A673 (cell line): ENCODE measurements at regions not wholly inside any gene's neighbourhood (a gene's known extent, or its start where the extent isn't known, plus 50 kb on each side); places are given as distances from the start of the nearest gene placed in this dataset.

Source experiments
- BruUV-seq: library from RNA; stranded (reverse); fragments of 400-500 nt; replicated peaks from 2 replicates; lab custom pipeline; 2021; lab: Mats Ljungman, UMichigan
- CTCF ChIA-PET: fragments of 300-600 bp; sonication (Branson Sonifier 250); formaldehyde crosslinking; loops from one replicate; lab custom pipeline; 2022; ENCODE audit warnings: antibody characterized with exemption; lab: Charles Lee
- POLR2A ChIA-PET: fragments of 300-600 bp; sonication (Branson Sonifier 250); formaldehyde crosslinking; loops from one replicate; lab custom pipeline; 2022; ENCODE audit warnings: antibody characterized with exemption; ENCODE audit not compliant: low non-redundant PET; lab: Charles Lee
- DNase-seq: peaks from one replicate; pipeline ENCODE4 v3.0.0-alpha.2; 2015; ENCODE audit warnings: low spot score
- H3K27ac ChIP-seq: fragments of 200-600 bp; sonication (generic); 2 replicates; pipeline ENCODE4 v1.5.1; 2016; ENCODE audit warnings: mixed run types, low read depth, mild to moderate bottlenecking, mixed read lengths, antibody characterized with exemption, low read length; ENCODE audit not compliant: poor library complexity, severe bottlenecking
- H3K27me3 ChIP-seq: fragments of 200-600 bp; sonication (generic); replicated peaks from 2 replicates; pipeline ENCODE4 v1.6.1; 2017; ENCODE audit warnings: mixed run types, low read depth, mild to moderate bottlenecking, mixed read lengths, antibody characterized with exemption, low read length; ENCODE audit not compliant: insufficient read depth, poor library complexity
- H3K36me3 ChIP-seq: fragments of 200-600 bp; sonication (generic); 2 replicates; pipeline ENCODE4 v1.6.1; 2016; ENCODE audit warnings: mixed run types, mild to moderate bottlenecking, mixed read lengths, antibody characterized with exemption, low read length; ENCODE audit not compliant: insufficient read depth, poor library complexity, severe bottlenecking
- H3K4me1 ChIP-seq: fragments of 200-600 bp; sonication (generic); 2 replicates; pipeline ENCODE4 v1.6.1; 2017; ENCODE audit warnings: mixed run types, mild to moderate bottlenecking, mixed read lengths, antibody characterized with exemption, low read length; ENCODE audit not compliant: insufficient read depth, poor library complexity, severe bottlenecking
- H3K4me3 ChIP-seq: fragments of 200-600 bp; sonication (generic); 2 replicates; pipeline ENCODE4 v1.5.1; 2016; ENCODE audit warnings: low read depth, mixed run types, mild to moderate bottlenecking, mixed read lengths, low read length; ENCODE audit not compliant: poor library complexity, severe bottlenecking
- H3K9me3 ChIP-seq: fragments of 200-600 bp; sonication (generic); 2 replicates; pipeline ENCODE4 v1.6.1; 2016; ENCODE audit warnings: mixed run types, low read depth, mild to moderate bottlenecking, mixed read lengths, antibody characterized with exemption, low read length; ENCODE audit not compliant: poor library complexity, severe bottlenecking
- EZH2 ChIP-seq: fragments of 200-600 bp; sonication (generic); IDR thresholded peaks from 2 replicates; pipeline ENCODE4 v1.6.1; 2017; ENCODE audit warnings: borderline replicate concordance, low read depth, mild to moderate bottlenecking, mixed read lengths, antibody characterized with exemption, low read length; ENCODE audit not compliant: poor library complexity, severe bottlenecking
- intact Hi-C: fragments of 100-400 bp; cut with micrococcal nuclease; formaldehyde crosslinking; loops from one replicate; pipeline ENCODE4 v1.10.0; 2022; ENCODE audit not compliant: unreplicated experiment
- TF ChIP-seq, protein P1 (sequence below): fragments of 300-800, 200-600 bp; sonication (generic); conservative IDR thresholded peaks from 2 replicates; pipeline ENCODE4 v1.5.1; 2017; ENCODE audit warnings: low read depth, mild to moderate bottlenecking, antibody characterized with exemption, low read length, moderate library complexity, mixed read lengths

DNA sequence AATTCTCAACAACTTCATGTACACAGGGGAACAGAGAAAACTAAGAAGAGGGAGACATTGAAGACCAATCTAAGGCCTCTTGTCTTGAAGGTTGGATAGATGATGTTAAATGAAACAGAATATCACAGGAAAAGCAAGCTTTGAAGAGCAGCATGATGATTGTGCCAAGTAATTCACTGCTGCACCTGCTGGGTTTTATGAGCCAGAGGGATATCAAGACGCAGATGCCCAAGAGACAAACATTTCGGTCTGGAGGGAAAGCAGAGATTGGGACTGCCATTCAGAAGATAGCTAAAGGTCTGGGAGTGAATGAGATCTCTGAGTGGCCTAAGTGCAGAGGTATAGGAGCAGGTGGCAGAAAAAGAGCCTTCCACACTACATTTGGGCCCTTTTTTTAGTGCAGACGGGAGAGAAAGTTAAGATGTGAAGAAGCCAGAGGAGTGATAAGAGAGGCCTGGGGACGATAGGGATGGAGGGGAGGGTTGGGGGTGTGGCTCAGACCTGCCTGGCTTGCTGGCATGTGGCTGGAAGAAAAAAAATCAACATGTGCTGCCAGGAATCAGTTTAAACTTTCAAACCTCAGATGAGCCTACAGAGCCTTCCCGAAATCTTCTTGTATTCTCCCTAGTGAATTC is 200.6 kb downstream of the AEBP2 start:
- H3K27ac ChIP-seq: peak overlapping the region; percentile 38
- intact Hi-C loops: loop anchor here (5.0 to 10.0 kb wide), 5 partner anchors 63 to 455 kb away; no protein-coding TSS in a partner anchor
- DNase-seq: no peak
- H3K9me3 ChIP-seq: peaks cover 7% of the 10 kb centered on the region
- TF ChIP-seq, protein P1, sequence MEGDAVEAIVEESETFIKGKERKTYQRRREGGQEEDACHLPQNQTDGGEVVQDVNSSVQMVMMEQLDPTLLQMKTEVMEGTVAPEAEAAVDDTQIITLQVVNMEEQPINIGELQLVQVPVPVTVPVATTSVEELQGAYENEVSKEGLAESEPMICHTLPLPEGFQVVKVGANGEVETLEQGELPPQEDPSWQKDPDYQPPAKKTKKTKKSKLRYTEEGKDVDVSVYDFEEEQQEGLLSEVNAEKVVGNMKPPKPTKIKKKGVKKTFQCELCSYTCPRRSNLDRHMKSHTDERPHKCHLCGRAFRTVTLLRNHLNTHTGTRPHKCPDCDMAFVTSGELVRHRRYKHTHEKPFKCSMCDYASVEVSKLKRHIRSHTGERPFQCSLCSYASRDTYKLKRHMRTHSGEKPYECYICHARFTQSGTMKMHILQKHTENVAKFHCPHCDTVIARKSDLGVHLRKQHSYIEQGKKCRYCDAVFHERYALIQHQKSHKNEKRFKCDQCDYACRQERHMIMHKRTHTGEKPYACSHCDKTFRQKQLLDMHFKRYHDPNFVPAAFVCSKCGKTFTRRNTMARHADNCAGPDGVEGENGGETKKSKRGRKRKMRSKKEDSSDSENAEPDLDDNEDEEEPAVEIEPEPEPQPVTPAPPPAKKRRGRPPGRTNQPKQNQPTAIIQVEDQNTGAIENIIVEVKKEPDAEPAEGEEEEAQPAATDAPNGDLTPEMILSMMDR: no peak
- no peak for TF ChIP-seq EZH2
- no peak overlapping the region for H3K4me3 ChIP-seq
- H3K36me3 ChIP-seq: no peaks in the 10 kb centered on the region
- H3K27me3 ChIP-seq: no peaks in the 10 kb centered on the region
- peaks cover 34% of the 10 kb centered on the region for H3K4me1 ChIP-seq
- BruUV-seq: no TSS peak
- POLR2A ChIA-PET: no interaction called here
- CTCF ChIA-PET: no interaction called here

DNA sequence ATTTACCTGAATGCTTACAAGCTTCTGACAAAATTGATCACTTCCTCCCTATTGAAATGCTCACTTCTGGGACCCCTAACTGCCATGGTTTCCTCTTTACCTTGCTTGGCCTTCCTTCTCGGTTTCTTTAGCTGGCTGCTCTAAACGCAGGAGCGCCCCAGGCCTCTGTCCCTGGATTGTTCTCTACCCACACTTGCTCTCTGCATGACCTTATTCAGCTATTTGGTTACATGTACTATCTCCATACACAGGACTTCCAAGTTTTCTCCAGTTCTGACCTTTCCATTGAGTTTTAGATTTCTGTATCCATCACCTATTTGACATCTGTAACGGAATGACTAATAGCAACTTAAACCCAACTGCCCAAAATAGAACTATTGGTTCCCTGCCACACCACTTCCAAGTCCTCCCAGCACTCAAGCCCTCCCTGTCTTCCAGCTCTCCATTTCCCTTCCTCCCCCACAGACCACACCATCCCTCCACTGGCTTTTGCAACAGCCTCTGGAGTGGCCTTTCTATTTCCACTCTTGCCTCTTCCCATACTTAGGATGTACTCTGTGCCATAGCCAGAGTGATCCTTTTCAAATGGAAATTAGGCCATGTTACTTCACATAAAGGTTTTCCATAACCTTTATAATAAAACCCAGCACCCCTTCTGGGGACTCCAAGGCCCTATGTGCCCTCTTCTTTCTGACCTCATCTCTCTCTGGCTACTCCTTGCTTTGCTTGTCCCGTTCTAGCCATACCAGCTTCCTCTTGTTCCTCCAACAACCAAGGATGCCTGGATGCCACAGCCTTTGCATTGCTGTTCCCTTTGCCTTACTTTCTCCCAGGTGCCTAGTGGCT is 202.2 kb downstream of the AEBP2 start:
- H3K27me3 ChIP-seq: no peaks in the 10 kb centered on the region
- peaks cover 6% of the 10 kb centered on the region for H3K36me3 ChIP-seq
- intact Hi-C loops: loop anchor here (5.0 to 10.0 kb wide), 4 partner anchors 64 to 457 kb away; no protein-coding TSS in a partner anchor
- peaks cover 34% of the 10 kb centered on the region for H3K4me1 ChIP-seq
- no peak overlapping the region for H3K4me3 ChIP-seq
- ChIA-PET CTCF (no interaction called here), POLR2A (no interaction called here)
- H3K9me3 ChIP-seq: peaks cover 12% of the 10 kb centered on the region
- H3K27ac ChIP-seq: peak overlapping the region; percentile 58
- no TSS peak for BruUV-seq
- no peak for TF ChIP-seq EZH2
- TF ChIP-seq, protein P1: no peak
- no peak for DNase-seq

DNA sequence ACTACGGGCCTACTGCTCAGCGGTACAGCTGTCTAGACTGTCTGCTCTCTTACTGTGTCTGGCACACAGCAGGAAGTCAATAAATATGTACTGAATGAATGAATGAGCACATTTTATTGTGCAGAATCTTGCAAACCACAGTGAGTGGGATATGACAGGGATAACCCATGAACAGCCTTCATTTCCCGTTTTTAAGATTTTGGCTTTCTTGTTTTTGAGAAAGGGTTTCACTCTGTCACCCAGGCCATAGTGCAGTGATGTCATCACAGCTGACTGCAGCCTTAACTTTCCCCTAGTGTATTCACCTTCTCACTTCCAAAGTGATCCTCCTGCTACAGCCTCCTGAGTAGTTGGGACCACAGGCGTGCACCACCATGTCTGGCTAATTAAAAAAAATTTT is 203.1 kb downstream of the AEBP2 start:
- Histone ChIP-seq H3K9me3 (peaks cover 19% of the 10 kb centered on the region), H3K27me3 (no peaks in the 10 kb centered on the region), H3K4me3 (no peak overlapping the region), H3K36me3 (peaks cover 8% of the 10 kb centered on the region), H3K27ac (peak overlapping the region; percentile 58), H3K4me1 (peaks cover 32% of the 10 kb centered on the region)
- intact Hi-C loops: loop anchor here (5.0 to 10.0 kb wide), 4 partner anchors 65 to 458 kb away; no protein-coding TSS in a partner anchor
- ChIA-PET CTCF (no interaction called here), POLR2A (no interaction called here)
- TF ChIP-seq EZH2: no peak
- TF ChIP-seq, protein P1: no peak
- BruUV-seq: no TSS peak
- peak; percentile 49 for DNase-seq
